Endothelial cell of umbilical vein (primary cell): ENCODE measurements at regions not wholly inside any gene's neighbourhood (a gene's known extent, or its start where the extent isn't known, plus 50 kb on each side); places are given as distances from the start of the nearest gene placed in this dataset.

ENCODE experiments used
- BruUV-seq: library from RNA; stranded (reverse); fragments of 400-500 nt; replicated peaks from 2 replicates; lab custom pipeline; 2021; lab: Mats Ljungman, UMichigan
- CTCF ChIA-PET: fragments of 300-600, 350-600 bp; sonication (Branson Sonifier 250); formaldehyde crosslinking; loops from one replicate; lab custom pipeline; 2021; ENCODE audit warnings: antibody characterized with exemption, inconsistent platforms; lab: Charles Lee
- POLR2A ChIA-PET: fragments of 300-600, 350-600 bp; sonication (Branson Sonifier 250); formaldehyde crosslinking; loops from one replicate; lab custom pipeline; 2021; ENCODE audit warnings: antibody characterized with exemption, inconsistent platforms; lab: Charles Lee
- DNase-seq: peaks from one replicate; pipeline ENCODE4 v3.0.0-alpha.2; 2011; ENCODE audit warnings: low read depth, low spot score
- FAIRE-seq: peaks from 2 replicates; lab custom pipeline; 2011; peaks lifted over from hg19 to GRCh38; lab: Jason Lieb, UNC
- H2AFZ ChIP-seq: 2 replicates; pipeline ENCODE4 v1.6.0; 2012; ENCODE audit warnings: low read depth, low read length, control low read depth, inconsistent platforms
- H3K27ac ChIP-seq: 2 replicates; pipeline ENCODE4 v1.5.1; 2011; ENCODE audit warnings: low read depth, mild to moderate bottlenecking, control low read depth, low read length, moderate library complexity; ENCODE audit not compliant: insufficient read depth
- H3K27me3 ChIP-seq, 2 experiments: 2 replicates each; pipeline versions ENCODE4 v1.6.0 to v1.6.1; 2011; ENCODE audit warnings: low read length in 2 of 2, mixed read lengths in 1 of 2; ENCODE audit not compliant: control insufficient read depth in 2 of 2, insufficient read depth in 2 of 2
- H3K36me3 ChIP-seq, 2 experiments: 2 replicates in 1 of 2; 3 replicates in 1 of 2; pipeline ENCODE4 v1.5.1; 2011; ENCODE audit warnings: low read length in 2 of 2, mild to moderate bottlenecking in 1 of 2, moderate library complexity in 1 of 2; ENCODE audit not compliant: control insufficient read depth in 2 of 2, insufficient read depth in 2 of 2; ENCODE audit errors: extremely low read depth in 1 of 2
- H3K4me1 ChIP-seq: 3 replicates; pipeline ENCODE4 v1.5.1; 2011; ENCODE audit warnings: mild to moderate bottlenecking, low read length; ENCODE audit not compliant: control insufficient read depth, insufficient read depth; ENCODE audit errors: extremely low read depth
- H3K4me2 ChIP-seq: 2 replicates; pipeline ENCODE4 v1.6.1; 2011; ENCODE audit warnings: low read length, control low read depth, mixed read lengths; ENCODE audit not compliant: insufficient read depth
- H3K4me3 ChIP-seq, 3 experiments: fragments of 200-600 bp in 1 of 3; sonication (generic), shearing (Covaris generic) in 1 of 3; replicated peaks in 1 of 3; 2 replicates each; pipeline ENCODE4 v1.5.1; 2011 to 2016; ENCODE audit warnings: control low read depth in 3 of 3, low read length in 3 of 3, mild to moderate bottlenecking in 2 of 3, inconsistent platforms in 1 of 3, low read depth in 1 of 3, moderate library complexity in 1 of 3; ENCODE audit not compliant: insufficient read depth in 1 of 3
- H3K79me2 ChIP-seq: 2 replicates; pipeline ENCODE4 v1.6.0; 2012; ENCODE audit warnings: low read length, inconsistent platforms; ENCODE audit not compliant: control insufficient read depth, insufficient read depth
- H3K9ac ChIP-seq: replicated peaks from 2 replicates; pipeline ENCODE3; 2011; ENCODE audit warnings: low read length, control low read depth; ENCODE audit not compliant: insufficient read depth; ENCODE audit errors: extremely low read depth
- H3K9me1 ChIP-seq: replicated peaks from 3 replicates; pipeline ENCODE4 v1.6.0; 2011; ENCODE audit warnings: mild to moderate bottlenecking, low read length; ENCODE audit not compliant: control insufficient read depth, insufficient read depth; ENCODE audit errors: extremely low read depth
- H3K9me3 ChIP-seq: replicated peaks from 2 replicates; pipeline ENCODE4 v1.5.1; 2012; ENCODE audit warnings: low read length, inconsistent platforms; ENCODE audit not compliant: control insufficient read depth, insufficient read depth
- H4K20me1 ChIP-seq: replicated peaks from 2 replicates; pipeline ENCODE3; 2011; ENCODE audit warnings: mild to moderate bottlenecking, low read length; ENCODE audit not compliant: control insufficient read depth, insufficient read depth; ENCODE audit errors: extremely low read depth
- CTCF ChIP-seq, 2 donors: IDR thresholded peaks; 1 replicate in 1 of 2; 2 replicates in 1 of 2; pipeline ENCODE4 v1.5.1; 2011; ENCODE audit warnings: low read length in 2 of 2, mild to moderate bottlenecking in 2 of 2, moderate library complexity in 2 of 2, control low read depth in 1 of 2, inconsistent platforms in 1 of 2, low read depth in 1 of 2; ENCODE audit not compliant: insufficient read depth in 1 of 2; ENCODE audit errors: extremely low read depth in 1 of 2
- EZH2 ChIP-seq: IDR thresholded peaks from 2 replicates; pipeline ENCODE4 v1.6.1; 2012; ENCODE audit warnings: borderline replicate concordance, low read depth, mild to moderate bottlenecking, moderate library complexity, low read length, inconsistent platforms; ENCODE audit not compliant: severe bottlenecking
- FOS ChIP-seq: IDR thresholded peaks from 2 replicates; pipeline ENCODE4 v1.6.1; 2011; ENCODE audit warnings: mild to moderate bottlenecking, low read length, moderate library complexity, borderline replicate concordance; ENCODE audit not compliant: insufficient read depth
- GATA2 ChIP-seq: IDR thresholded peaks from 2 replicates; pipeline ENCODE4 v1.7.0; 2011; ENCODE audit warnings: low read depth, mild to moderate bottlenecking, moderate library complexity, mixed read lengths, low read length; ENCODE audit not compliant: insufficient read length, insufficient read depth
- JUN ChIP-seq: IDR thresholded peaks from 2 replicates; pipeline ENCODE4 v1.6.1; 2011; ENCODE audit warnings: borderline replicate concordance, low read depth; ENCODE audit not compliant: insufficient read length, insufficient read depth
- MAX ChIP-seq: IDR thresholded peaks from 2 replicates; pipeline ENCODE4 v1.6.1; 2011; ENCODE audit not compliant: insufficient read depth, insufficient read length
- MYC ChIP-seq: IDR thresholded peaks from one replicate; pipeline ENCODE4 v1.6.1; 2011; ENCODE audit warnings: mild to moderate bottlenecking, low read depth, low read length
- POLR2A ChIP-seq: IDR thresholded peaks from 2 replicates; pipeline ENCODE4 v1.6.1; 2012; ENCODE audit warnings: low read depth, mild to moderate bottlenecking, control low read depth, low read length
- POLR2AphosphoS5 ChIP-seq: IDR thresholded peaks from 2 replicates; pipeline ENCODE4 v1.6.1; 2012; ENCODE audit warnings: low read depth, mild to moderate bottlenecking, control low read depth, low read length, moderate library complexity; ENCODE audit not compliant: insufficient read depth
- dilution Hi-C: fragments of 300-500 bp; cut with MboI; formaldehyde crosslinking; loops from one replicate; pipeline ENCODE4 v1.15.0; 2019; ENCODE audit warnings: low sequenced_read_pairs; ENCODE audit not compliant: extremely low pct_ligation_motif_present
- intact Hi-C: fragments of 100-400 bp; cut with micrococcal nuclease; formaldehyde crosslinking; loops from one replicate; pipeline ENCODE4 v1.10.0; 2022

- no peaks in the 10 kb centered on the region for H3K9me1 ChIP-seq
- BruUV-seq, result no TSS peak
- no peaks in the 10 kb centered on the region for H3K79me2 ChIP-seq
- no peaks in the 10 kb centered on the region for H3K36me3 ChIP-seq
- H3K9me3 ChIP-seq, result peaks cover 23% of the 10 kb centered on the region
- dilution Hi-C loops (no loop called here), intact Hi-C loops (no loop called here)
- H3K27ac ChIP-seq, result no peak overlapping the region
- H4K20me1 ChIP-seq, result no peaks in the 10 kb centered on the region
- FAIRE-seq (no peak), DNase-seq (no peak)
- no peak overlapping the region for H3K4me2 ChIP-seq
- H3K27me3 ChIP-seq, result no peaks in the 10 kb centered on the region
- TF ChIP-seq POLR2AphosphoS5 (no peak), POLR2A (no peak), MYC (no peak), MAX (no peak), FOS (no peak), JUN (no peak), EZH2 (no peak), GATA2 (no peak), CTCF (IDR thresholded peaks at IDR 0.05; ENCODE audit: extremely low read depth in 1 of 2, insufficient read depth in 1 of 2, low read depth in 1 of 2, low read length in 2 of 2) (no peak)
- no peak overlapping the region for H2AFZ ChIP-seq
- ChIA-PET POLR2A (no interaction called here), CTCF (no interaction called here)
- H3K4me3 ChIP-seq, result no peak overlapping the region
- no peaks in the 10 kb centered on the region for H3K4me1 ChIP-seq
- H3K9ac ChIP-seq, result no peak overlapping the region
These were observed 1152.9 kb downstream of the RPIA start for GRCh38 chr2:89844221-89844943.
